ENCODE measurements at regions not wholly inside any gene's neighbourhood (a gene's known extent, or its start where the extent isn't known, plus 50 kb on each side); places are given as distances from the start of the nearest gene placed in this dataset.

- TF ChIP-seq POLR2A (IDR thresholded peaks at IDR 0.05), result no peak
- TF ChIP-seq CTCF (IDR thresholded peaks at IDR 0.05), result no peak
These were observed 354.7 kb upstream of the SPANXN4 start for GRCh38 chrX:142671036-142671435.
